ENCODE measurements at regions not wholly inside any gene's neighbourhood (a gene's known extent, or its start where the extent isn't known, plus 50 kb on each side); places are given as distances from the start of the nearest gene placed in this dataset.
"Not testable (repeated sequence)": the region's sequence is repeated elsewhere in the genome, so short reads cannot be mapped to it uniquely, and the experiment has no call there.

- DNase-seq (ENCODE audit: low read depth in 2 of 2): no peak
These were observed 78.2 kb upstream of the EEF1E1 start for GRCh38 chr6:8180327-8181159.

- no peak for DNase-seq (ENCODE audit: low read depth in 2 of 2)
These were observed 75.4 kb upstream of the EEF1E1 start for GRCh38 chr6:8177721-8178120.

GRCh38 chr6:8175046-8175777, 72.9 kb upstream of the EEF1E1 start:
- no peak for DNase-seq (ENCODE audit: low read depth in 2 of 2)

GRCh38 chr6:8174571-8174970, 72.2 kb upstream of the EEF1E1 start:
- no peak for DNase-seq (ENCODE audit: low read depth in 2 of 2)

GRCh38 chr6:8172530-8172929, 70.2 kb upstream of the EEF1E1 start:
- DNase-seq (ENCODE audit: low read depth in 2 of 2): no peak

GRCh38 chr6:8170754-8171153, 68.4 kb upstream of the EEF1E1 start:
- DNase-seq (ENCODE audit: low read depth in 2 of 2): no peak

- no peak for DNase-seq (ENCODE audit: low read depth in 2 of 2)
These were observed 67.9 kb upstream of the EEF1E1 start for GRCh38 chr6:8170245-8170644.

- no peak for DNase-seq (ENCODE audit: low read depth in 2 of 2)
These were observed 63.8 kb upstream of the EEF1E1 start for GRCh38 chr6:8166156-8166555.

GRCh38 chr6:8165008-8165407, 62.7 kb upstream of the EEF1E1 start:
- DNase-seq (ENCODE audit: low read depth in 2 of 2): not testable (repeated sequence)

- DNase-seq (ENCODE audit: low read depth in 2 of 2): not testable (repeated sequence)
These were observed 61.9 kb upstream of the EEF1E1 start for GRCh38 chr6:8164281-8164680.

- DNase-seq (ENCODE audit: low read depth in 2 of 2): no peak
These were observed 57.6 kb upstream of the EEF1E1 start for GRCh38 chr6:8159966-8160365.

GRCh38 chr6:8157839-8158238, 55.5 kb upstream of the EEF1E1 start:
- DNase-seq (ENCODE audit: low read depth in 2 of 2): no peak

- DNase-seq (ENCODE audit: low read depth in 2 of 2): no peak
These were observed 53.1 kb upstream of the EEF1E1 start for GRCh38 chr6:8155259-8156012.

Measured in activated CD4-positive, alpha-beta T cell treated with anti-CD3 and anti-CD28 coated beads for 24 hours (primary cell).